Effector memory CD8-positive, alpha-beta T cell (primary cell): ENCODE measurements at regions not wholly inside any gene's neighbourhood (a gene's known extent, or its start where the extent isn't known, plus 50 kb on each side); places are given as distances from the start of the nearest gene placed in this dataset.
"Not testable (repeated sequence)": the region's sequence is repeated elsewhere in the genome, so short reads cannot be mapped to it uniquely, and the experiment has no call there.

Experiments
- ATAC-seq: fragments of 150-1000 bp; cut with Tn5 transposase; replicated peaks from 2 replicates; pipeline ENCODE4 v1.10.0; 2021; ENCODE audit warnings: mild to moderate bottlenecking, moderate library complexity
- DNase-seq, 3 experiments: peaks; one replicate each; pipeline ENCODE4 v3.0.0; 2021
- H3K27ac Mint-ChIP-seq, 2 donors: one replicate each; pipeline ENCODE4 v1.8.0; 2022; ENCODE audit warnings: mild to moderate bottlenecking in 2 of 2, mixed read lengths in 2 of 2, moderate library complexity in 2 of 2
- H3K27me3 Mint-ChIP-seq, 2 donors: one replicate each; pipeline ENCODE4 v1.8.0; 2022; ENCODE audit warnings: mixed read lengths in 2 of 2
- H3K36me3 Mint-ChIP-seq: one replicate; pipeline ENCODE4 v1.8.0; 2022; ENCODE audit warnings: mild to moderate bottlenecking, moderate library complexity, mixed read lengths; ENCODE audit not compliant: insufficient read depth
- H3K4me1 Mint-ChIP-seq, 2 donors: one replicate each; pipeline ENCODE4 v1.8.0; 2022; ENCODE audit warnings: low read depth in 2 of 2, mixed read lengths in 2 of 2
- H3K4me3 Mint-ChIP-seq, 2 donors: one replicate each; pipeline ENCODE4 v1.8.0; 2022; ENCODE audit warnings: mild to moderate bottlenecking in 2 of 2, mixed read lengths in 2 of 2, moderate library complexity in 2 of 2
- H3K9me3 Mint-ChIP-seq, 2 donors: one replicate each; pipeline ENCODE4 v1.8.0; 2022; ENCODE audit warnings: mixed read lengths in 2 of 2

GRCh38 chr21:7743940-7744339, 2777.4 kb upstream of the TPTE start:
- not testable (repeated sequence) for H3K36me3 Mint-ChIP-seq, ATAC-seq, H3K27ac Mint-ChIP-seq, H3K9me3 Mint-ChIP-seq, DNase-seq, H3K4me3 Mint-ChIP-seq, H3K4me1 Mint-ChIP-seq, H3K27me3 Mint-ChIP-seq

- DNase-seq, H3K36me3 Mint-ChIP-seq, H3K9me3 Mint-ChIP-seq, H3K4me3 Mint-ChIP-seq, H3K27ac Mint-ChIP-seq, H3K27me3 Mint-ChIP-seq, H3K4me1 Mint-ChIP-seq: not testable (repeated sequence)
- peak; percentile 97 for ATAC-seq
These were observed 2776.8 kb upstream of the TPTE start for GRCh38 chr21:7744406-7745099.

GRCh38 chr21:7745100-7745450, 2776.3 kb upstream of the TPTE start:
- not testable (repeated sequence) for H3K9me3 Mint-ChIP-seq, H3K27me3 Mint-ChIP-seq, H3K27ac Mint-ChIP-seq, DNase-seq, H3K36me3 Mint-ChIP-seq, H3K4me3 Mint-ChIP-seq, H3K4me1 Mint-ChIP-seq
- peak; percentile 72 for ATAC-seq

- not testable (repeated sequence) for H3K27me3 Mint-ChIP-seq, H3K4me1 Mint-ChIP-seq, H3K9me3 Mint-ChIP-seq, H3K27ac Mint-ChIP-seq, DNase-seq, ATAC-seq, H3K4me3 Mint-ChIP-seq, H3K36me3 Mint-ChIP-seq
These were observed 2773.4 kb upstream of the TPTE start for GRCh38 chr21:7747964-7748363.

GRCh38 chr21:7752611-7753010, 2768.8 kb upstream of the TPTE start:
- H3K4me1 Mint-ChIP-seq, H3K36me3 Mint-ChIP-seq, H3K4me3 Mint-ChIP-seq, ATAC-seq, DNase-seq, H3K9me3 Mint-ChIP-seq, H3K27ac Mint-ChIP-seq, H3K27me3 Mint-ChIP-seq: not testable (repeated sequence)

- H3K9me3 Mint-ChIP-seq, DNase-seq: not testable (repeated sequence)
These were observed 2768.0 kb upstream of the TPTE start for GRCh38 chr21:7753380-7753877.

GRCh38 chr21:7769985-7770384, 2751.4 kb upstream of the TPTE start:
- not testable (repeated sequence) for H3K4me3 Mint-ChIP-seq, H3K36me3 Mint-ChIP-seq, ATAC-seq, H3K9me3 Mint-ChIP-seq, DNase-seq, H3K4me1 Mint-ChIP-seq, H3K27ac Mint-ChIP-seq, H3K27me3 Mint-ChIP-seq

More at GRCh38 chr21:7753380-7753877, 2768.0 kb upstream of the TPTE start:
- not testable (repeated sequence) for H3K36me3 Mint-ChIP-seq, H3K27me3 Mint-ChIP-seq, H3K4me3 Mint-ChIP-seq, H3K27ac Mint-ChIP-seq, H3K4me1 Mint-ChIP-seq
- peak; percentile 29 for ATAC-seq

- DNase-seq, ATAC-seq, H3K4me3 Mint-ChIP-seq, H3K27me3 Mint-ChIP-seq, H3K27ac Mint-ChIP-seq, H3K9me3 Mint-ChIP-seq, H3K4me1 Mint-ChIP-seq: not testable (repeated sequence)
- H3K36me3 Mint-ChIP-seq: peaks cover 11% of the 10 kb centered on the region
These were observed 2747.2 kb upstream of the TPTE start for GRCh38 chr21:7774219-7774618.

- H3K9me3 Mint-ChIP-seq, H3K27me3 Mint-ChIP-seq, H3K4me1 Mint-ChIP-seq: not testable (repeated sequence)
- ATAC-seq (peak; percentile 72), DNase-seq (peak; percentile 18 to 52 (median 36))
- Mint-ChIP-seq H3K27ac (peak overlapping the region; percentile 97), H3K36me3 (peaks cover 11% of the 10 kb centered on the region), H3K4me3 (peak overlapping the region; percentile 69 to 78)
These were observed 2745.9 kb upstream of the TPTE start for GRCh38 chr21:7775327-7775984.

GRCh38 chr21:7776035-7776434, 2745.3 kb upstream of the TPTE start:
- not testable (repeated sequence) for H3K27me3 Mint-ChIP-seq, H3K4me1 Mint-ChIP-seq, DNase-seq, H3K9me3 Mint-ChIP-seq
- H3K36me3 Mint-ChIP-seq: peaks cover 11% of the 10 kb centered on the region
- ATAC-seq: peak; percentile 76
- H3K27ac Mint-ChIP-seq: peak overlapping the region; percentile 97
- peak overlapping the region; percentile 69 to 78 for H3K4me3 Mint-ChIP-seq

GRCh38 chr21:7776622-7777021, 2744.8 kb upstream of the TPTE start:
- H3K36me3 Mint-ChIP-seq: peaks cover 11% of the 10 kb centered on the region

GRCh38 chr21:7777289-7777688, 2744.1 kb upstream of the TPTE start:
- ATAC-seq, H3K27me3 Mint-ChIP-seq, H3K9me3 Mint-ChIP-seq, H3K27ac Mint-ChIP-seq, H3K4me1 Mint-ChIP-seq, DNase-seq, H3K4me3 Mint-ChIP-seq: not testable (repeated sequence)
- peaks cover 11% of the 10 kb centered on the region for H3K36me3 Mint-ChIP-seq

More at GRCh38 chr21:7776622-7777021, 2744.8 kb upstream of the TPTE start:
- not testable (repeated sequence) for H3K4me1 Mint-ChIP-seq, H3K27ac Mint-ChIP-seq, ATAC-seq, H3K9me3 Mint-ChIP-seq, H3K27me3 Mint-ChIP-seq, DNase-seq, H3K4me3 Mint-ChIP-seq

GRCh38 chr21:7787427-7788078, 2733.8 kb upstream of the TPTE start:
- not testable (repeated sequence) for H3K4me1 Mint-ChIP-seq, H3K36me3 Mint-ChIP-seq, DNase-seq, H3K4me3 Mint-ChIP-seq, H3K9me3 Mint-ChIP-seq, H3K27ac Mint-ChIP-seq, H3K27me3 Mint-ChIP-seq
- peak; percentile 85 for ATAC-seq

GRCh38 chr21:7793797-7794196, 2727.6 kb upstream of the TPTE start:
- not testable (repeated sequence) for H3K36me3 Mint-ChIP-seq, ATAC-seq, H3K9me3 Mint-ChIP-seq, DNase-seq, H3K27me3 Mint-ChIP-seq, H3K4me3 Mint-ChIP-seq, H3K4me1 Mint-ChIP-seq, H3K27ac Mint-ChIP-seq
